ENCODE measurements at regions not wholly inside any gene's neighbourhood (a gene's known extent, or its start where the extent isn't known, plus 50 kb on each side); places are given as distances from the start of the nearest gene placed in this dataset.

- H3K79me1 ChIP-seq (ENCODE audit: insufficient read depth, low read depth, low read length, poor library complexity, severe bottlenecking): no peaks in the 10 kb centered on the region
- no peak overlapping the region for H4K5ac ChIP-seq (ENCODE audit: insufficient read length, low read depth, low read length)
- no peak overlapping the region for H2BK20ac ChIP-seq (ENCODE audit: low read depth, low read length, poor library complexity, severe bottlenecking)
- H4K8ac ChIP-seq (replicated peaks; ENCODE audit: insufficient read length, low read depth, low read length): no peak overlapping the region
- no peak overlapping the region for H4K91ac ChIP-seq (ENCODE audit: insufficient read length, low read depth, low read length)
- no peak overlapping the region for H3T11ph ChIP-seq (ENCODE audit: low read length)
- H2BK12ac ChIP-seq (ENCODE audit: insufficient read length, low read depth, low read length): no peak overlapping the region
- H3K56ac ChIP-seq (ENCODE audit: insufficient read length, low read depth, low read length): no peak overlapping the region
- no peak overlapping the region for H2AFZ ChIP-seq (ENCODE audit: low read length)
- H3K4me2 ChIP-seq (ENCODE audit: insufficient read depth, insufficient read length, low read length): no peak overlapping the region
- H2BK15ac ChIP-seq (ENCODE audit: low read depth, low read length): no peak overlapping the region
- no peak overlapping the region for H3K4me3 Mint-ChIP-seq
- H3K4me1 Mint-ChIP-seq: 0 out of 4 replicates have a peak, but pooled peaks cover 0 to 3% of the 10 kb centered on the region in 2 experiments
- H2AK5ac ChIP-seq (ENCODE audit: insufficient read length, low read length): no peak overlapping the region
- no peak overlapping the region for H2BK120ac ChIP-seq (ENCODE audit: low read depth, low read length, poor library complexity, severe bottlenecking)
- H3K27ac ChIP-seq (ENCODE audit: insufficient read length, low read depth, low read length): no peak overlapping the region
- no peak overlapping the region; a peak in 1 of 7 replicates for H3K27ac Mint-ChIP-seq
- H3K36me3 Mint-ChIP-seq (ENCODE audit: insufficient read depth in 1 of 3, low read depth in 3 of 3): no peaks in the 10 kb centered on the region
- no peak overlapping the region for H3K14ac ChIP-seq (ENCODE audit: insufficient read depth, low read length)
- H3K4me1 ChIP-seq (ENCODE audit: insufficient read depth, low read length): no peaks in the 10 kb centered on the region
- H3K9ac ChIP-seq (ENCODE audit: extremely low read depth, insufficient read length, low read length): no peak overlapping the region
- H4K20me1 ChIP-seq (ENCODE audit: control insufficient read depth, insufficient read depth, insufficient read length): no peaks in the 10 kb centered on the region
- no CpG with 5 or more reads among the region's 7 CpGs for WGBS (ENCODE audit: extremely low coverage, insufficient read length, low lambda C conversion rate)
- H3K9me3 ChIP-seq (ENCODE audit: control insufficient read depth, low read depth, low read length): no peaks in the 10 kb centered on the region
- H3K23ac ChIP-seq (ENCODE audit: insufficient read length, low read depth, low read length): no peak overlapping the region
- peaks cover 3% of the 10 kb centered on the region; the same call in 1 of the 2 replicates for H3K27me3 Mint-ChIP-seq (ENCODE audit: low read depth)
- H3K18ac ChIP-seq (ENCODE audit: insufficient read length, low read depth, low read length): no peak overlapping the region
- H3K79me2 ChIP-seq (ENCODE audit: insufficient read depth, low read length): no peaks in the 10 kb centered on the region
- H3K27me3 ChIP-seq (ENCODE audit: insufficient read depth, low read length): no peaks in the 10 kb centered on the region
- no peak overlapping the region for H3K4ac ChIP-seq (ENCODE audit: low read depth, low read length)
- H3K9me3 Mint-ChIP-seq: no peaks in the 10 kb centered on the region
- H3K23me2 ChIP-seq (ENCODE audit: insufficient read length, low read depth, low read length, poor library complexity, severe bottlenecking): no peaks in the 10 kb centered on the region
- DNase-seq: no peak
- TF ChIP-seq CTCF (conservative IDR thresholded peaks at IDR 0.05): no peak
- no peak overlapping the region for H2BK5ac ChIP-seq (ENCODE audit: insufficient read length, low read length)
Observed at GRCh38 chr3:72673011-72673771, 175.1 kb downstream of the SHQ1 start.

Measured in H9 (cell line).